PC-9 (cell line): ENCODE measurements at regions not wholly inside any gene's neighbourhood (a gene's known extent, or its start where the extent isn't known, plus 50 kb on each side); places are given as distances from the start of the nearest gene placed in this dataset.

ENCODE experiments used
- BruUV-seq: library from RNA; stranded (reverse); fragments of 400-500 nt; replicated peaks from 2 replicates; lab custom pipeline; 2021; lab: Mats Ljungman, UMichigan
- CTCF ChIA-PET: fragments of 300-600 bp; sonication (Branson Sonifier 250); formaldehyde crosslinking; loops from one replicate; lab custom pipeline; 2022; ENCODE audit warnings: antibody characterized with exemption; lab: Charles Lee
- POLR2A ChIA-PET: fragments of 300-600 bp; sonication (Branson Sonifier 250); formaldehyde crosslinking; loops from one replicate; lab custom pipeline; 2022; ENCODE audit warnings: antibody characterized with exemption; ENCODE audit not compliant: unreplicated experiment; lab: Charles Lee
- DNase-seq, 2 experiments: peaks; one replicate each; pipeline versions ENCODE4 v3.0.0 to v3.0.0-alpha.2; 2015 to 2022; ENCODE audit warnings: mixed read lengths in 1 of 2
- H2AFZ ChIP-seq: fragments of 200-600 bp; sonication (generic); 2 replicates; pipeline ENCODE4 v1.8.1; 2017; ENCODE audit warnings: antibody characterized with exemption
- H3F3A ChIP-seq: fragments of 200-600 bp; sonication (generic); 2 replicates; pipeline ENCODE4 v1.8.1; 2017; ENCODE audit warnings: antibody characterized with exemption, mild to moderate bottlenecking, low read depth; ENCODE audit not compliant: insufficient read depth
- H3K27ac ChIP-seq: fragments of 200-600 bp; sonication (generic); 2 replicates; pipeline ENCODE4 v1.6.1; 2016; ENCODE audit warnings: mixed run types
- H3K27me3 ChIP-seq: fragments of 200-600 bp; sonication (generic); 2 replicates; pipeline ENCODE4 v1.6.1; 2016; ENCODE audit warnings: low read depth, mixed run types; ENCODE audit not compliant: insufficient read depth
- H3K36me3 ChIP-seq: fragments of 200-600 bp; sonication (generic); 2 replicates; pipeline ENCODE4 v1.6.1; 2016; ENCODE audit warnings: low read depth, mixed run types
- H3K4me1 ChIP-seq: fragments of 200-600 bp; sonication (generic); replicated peaks from 2 replicates; pipeline ENCODE4 v1.6.1; 2016; ENCODE audit warnings: mixed run types; ENCODE audit not compliant: insufficient read depth
- H3K4me2 ChIP-seq: fragments of 200-600 bp; sonication (generic); 2 replicates; pipeline ENCODE4 v1.6.1; 2017; ENCODE audit warnings: mixed run types
- H3K4me3 ChIP-seq: fragments of 200-600 bp; sonication (generic); 2 replicates; pipeline ENCODE4 v1.6.1; 2016; ENCODE audit warnings: mixed run types
- H3K79me2 ChIP-seq: fragments of 200-600 bp; sonication (generic); 2 replicates; pipeline ENCODE4 v1.6.1; 2017; ENCODE audit warnings: low read depth, mixed run types
- H3K9me2 ChIP-seq: fragments of 200-600 bp; sonication (generic); 2 replicates; pipeline ENCODE4 v1.8.1; 2017; ENCODE audit warnings: mild to moderate bottlenecking; ENCODE audit not compliant: insufficient read depth
- H3K9me3 ChIP-seq: fragments of 200-600 bp; sonication (generic); 2 replicates; pipeline ENCODE4 v1.8.1; 2016; ENCODE audit warnings: low read depth; ENCODE audit not compliant: insufficient read depth
- H4K20me1 ChIP-seq: fragments of 200-600 bp; sonication (generic); 2 replicates; pipeline ENCODE4 v1.8.1; 2017; ENCODE audit not compliant: insufficient read depth
- CTCF ChIP-seq: fragments of 200-600 bp; sonication (generic); conservative IDR thresholded peaks from 2 replicates; pipeline ENCODE4 v1.6.1; 2017; ENCODE audit warnings: mixed run types, antibody characterized with exemption, mild to moderate bottlenecking, moderate library complexity
- EZH2 ChIP-seq: fragments of 200-600 bp; sonication (generic); IDR thresholded peaks from 2 replicates; pipeline ENCODE4 v1.8.0; 2017; ENCODE audit warnings: antibody characterized with exemption, low read depth
- intact Hi-C: fragments of 100-400 bp; cut with micrococcal nuclease; formaldehyde crosslinking; loops from one replicate; pipeline ENCODE4 v1.10.0; 2022; ENCODE audit not compliant: unreplicated experiment

DNA sequence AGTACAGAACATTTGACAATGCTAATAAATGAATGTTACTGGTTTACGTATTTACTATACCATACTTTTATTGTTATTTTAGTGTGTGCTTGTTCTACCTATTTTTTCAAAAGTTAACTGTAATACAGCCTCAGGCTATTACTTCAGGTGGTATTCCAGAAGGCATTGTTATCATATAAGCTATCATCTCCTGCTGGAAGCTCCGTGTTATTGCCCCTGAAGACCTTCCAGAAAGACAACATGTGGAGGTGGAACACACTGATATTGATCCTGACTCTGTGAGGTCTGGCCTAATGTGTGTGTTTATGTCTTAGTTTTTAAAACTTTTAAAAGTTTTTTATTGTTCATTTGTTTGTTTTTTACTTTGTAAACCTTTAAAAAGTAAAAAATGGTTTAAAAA, 509.8 kb upstream of the SPRY2 start:
- intact Hi-C loops = no loop called here
- Histone ChIP-seq H3K4me1 (no peaks in the 10 kb centered on the region), H3K27me3 (no peaks in the 10 kb centered on the region), H3K4me2 (no peak overlapping the region), H3K79me2 (no peaks in the 10 kb centered on the region), H3F3A (no peaks in the 10 kb centered on the region), H3K4me3 (no peak overlapping the region), H3K9me2 (no peaks in the 10 kb centered on the region), H3K36me3 (no peaks in the 10 kb centered on the region), H3K9me3 (no peaks in the 10 kb centered on the region), H2AFZ (no peak overlapping the region), H4K20me1 (no peaks in the 10 kb centered on the region), H3K27ac (no peak overlapping the region)
- POLR2A ChIA-PET = no interaction called here
- CTCF ChIA-PET = no interaction called here
- no peak for DNase-seq
- no peak for TF ChIP-seq CTCF
- BruUV-seq = no TSS peak

DNA sequence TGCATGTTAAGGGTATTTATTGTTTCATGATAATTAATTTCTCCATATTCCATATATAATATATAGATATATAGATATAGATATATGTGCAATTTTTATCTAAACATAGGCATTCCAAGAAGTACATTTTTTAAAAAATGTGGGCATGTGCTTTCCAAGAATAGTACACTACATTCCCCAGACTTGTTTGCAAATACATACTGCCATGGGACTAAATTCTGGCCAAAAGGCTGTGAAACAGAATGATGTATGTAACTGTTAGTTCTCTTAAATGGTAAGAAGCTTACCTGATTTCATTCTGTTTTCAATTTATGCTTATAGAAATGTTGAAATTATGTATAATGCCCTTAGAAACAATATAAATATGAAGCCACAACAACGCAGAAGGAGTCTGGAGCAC, 503.2 kb upstream of the SPRY2 start:
- Histone ChIP-seq H3K4me1 (no peaks in the 10 kb centered on the region), H3K27me3 (no peaks in the 10 kb centered on the region), H4K20me1 (no peaks in the 10 kb centered on the region), H3K4me2 (no peak overlapping the region), H3K79me2 (no peaks in the 10 kb centered on the region), H3K4me3 (no peak overlapping the region), H3K27ac (no peak overlapping the region), H3K9me2 (no peaks in the 10 kb centered on the region), H3K36me3 (no peaks in the 10 kb centered on the region), H2AFZ (no peak overlapping the region), H3F3A (no peaks in the 10 kb centered on the region), H3K9me3 (no peaks in the 10 kb centered on the region)
- intact Hi-C loops = no loop called here
- no peak for TF ChIP-seq CTCF
- TF ChIP-seq EZH2 = no peak
- CTCF ChIA-PET = no interaction called here
- no peak for DNase-seq
- POLR2A ChIA-PET = no interaction called here
- BruUV-seq = no TSS peak

GRCh38 chr13:80841414-80841813, 500.5 kb upstream of the SPRY2 start:
- BruUV-seq = no TSS peak
- H3K4me3 ChIP-seq = no peak overlapping the region
- CTCF ChIA-PET = no interaction called here
- no peaks in the 10 kb centered on the region for H3K36me3 ChIP-seq
- no peaks in the 10 kb centered on the region for H3K4me1 ChIP-seq
- TF ChIP-seq EZH2 = no peak
- TF ChIP-seq CTCF = no peak
- no peaks in the 10 kb centered on the region for H3K9me3 ChIP-seq
- H3K79me2 ChIP-seq = no peaks in the 10 kb centered on the region
- no peaks in the 10 kb centered on the region for H3K9me2 ChIP-seq
- intact Hi-C loops = no loop called here
- no peak for DNase-seq
- H3K27ac ChIP-seq = no peak overlapping the region
- no peaks in the 10 kb centered on the region for H3F3A ChIP-seq
- POLR2A ChIA-PET = no interaction called here
- no peaks in the 10 kb centered on the region for H3K27me3 ChIP-seq
- no peak overlapping the region for H3K4me2 ChIP-seq
- no peak overlapping the region for H2AFZ ChIP-seq
- no peaks in the 10 kb centered on the region for H4K20me1 ChIP-seq
